Osteocyte (in vitro differentiated cells): ENCODE measurements at regions not wholly inside any gene's neighbourhood (a gene's known extent, or its start where the extent isn't known, plus 50 kb on each side); places are given as distances from the start of the nearest gene placed in this dataset.
A peak's percentile ranks its signal among the peaks of the same experiment; 100 is the strongest.

Source experiments
- DNase-seq: peaks from one replicate; pipeline ENCODE4 v3.0.0; 2021; ENCODE audit warnings: mixed read lengths; ENCODE audit not compliant: unreplicated experiment; ENCODE audit errors: extremely low spot score
- H3K27ac Mint-ChIP-seq: one replicate; pipeline ENCODE4 v1.8.0; 2021; ENCODE audit warnings: mild to moderate bottlenecking, mixed read lengths; ENCODE audit not compliant: unreplicated experiment
- H3K27me3 Mint-ChIP-seq: one replicate; pipeline ENCODE4 v1.8.0; 2021; ENCODE audit warnings: mixed read lengths; ENCODE audit not compliant: unreplicated experiment
- H3K36me3 Mint-ChIP-seq: one replicate; pipeline ENCODE4 v1.8.0; 2021; ENCODE audit warnings: mixed read lengths; ENCODE audit not compliant: unreplicated experiment
- H3K4me1 Mint-ChIP-seq: one replicate; pipeline ENCODE4 v1.8.0; 2021; ENCODE audit warnings: mixed read lengths; ENCODE audit not compliant: unreplicated experiment
- H3K4me3 Mint-ChIP-seq: one replicate; pipeline ENCODE4 v1.8.0; 2021; ENCODE audit warnings: mild to moderate bottlenecking, moderate library complexity, mixed read lengths; ENCODE audit not compliant: unreplicated experiment
- H3K9me3 Mint-ChIP-seq: one replicate; pipeline ENCODE4 v1.8.0; 2021; ENCODE audit warnings: mixed read lengths; ENCODE audit not compliant: unreplicated experiment
- TF ChIP-seq, protein P1 (sequence below): fragments of 200-600 bp; sonication (generic); IDR thresholded peaks from 2 replicates; pipeline ENCODE4 v1.5.0; 2021; ENCODE audit warnings: antibody characterized with exemption, mild to moderate bottlenecking, moderate library complexity

DNA sequence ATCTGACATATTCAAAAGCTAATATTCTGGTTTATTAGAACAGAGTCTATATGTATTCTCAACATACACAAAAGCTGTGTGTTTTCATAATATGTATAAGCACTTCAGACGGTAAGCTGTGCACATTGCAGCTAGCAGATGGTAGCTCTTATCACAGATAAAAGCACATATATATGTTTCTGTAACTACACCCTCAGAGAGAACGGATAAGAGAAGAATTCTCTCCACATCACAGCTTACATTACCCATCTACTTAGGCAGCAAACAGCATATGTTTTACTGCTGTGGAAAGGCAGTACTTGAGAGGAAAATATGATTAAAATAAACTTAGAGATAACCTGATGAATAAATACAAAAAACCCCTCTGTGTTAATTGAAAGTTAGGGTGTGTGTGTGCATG lies 450.9 kb upstream of the ZNF608 start:
- peaks cover 48% of the 10 kb centered on the region for H3K4me1 Mint-ChIP-seq
- H3K4me3 Mint-ChIP-seq, result no peak overlapping the region
- TF ChIP-seq, protein P1, sequence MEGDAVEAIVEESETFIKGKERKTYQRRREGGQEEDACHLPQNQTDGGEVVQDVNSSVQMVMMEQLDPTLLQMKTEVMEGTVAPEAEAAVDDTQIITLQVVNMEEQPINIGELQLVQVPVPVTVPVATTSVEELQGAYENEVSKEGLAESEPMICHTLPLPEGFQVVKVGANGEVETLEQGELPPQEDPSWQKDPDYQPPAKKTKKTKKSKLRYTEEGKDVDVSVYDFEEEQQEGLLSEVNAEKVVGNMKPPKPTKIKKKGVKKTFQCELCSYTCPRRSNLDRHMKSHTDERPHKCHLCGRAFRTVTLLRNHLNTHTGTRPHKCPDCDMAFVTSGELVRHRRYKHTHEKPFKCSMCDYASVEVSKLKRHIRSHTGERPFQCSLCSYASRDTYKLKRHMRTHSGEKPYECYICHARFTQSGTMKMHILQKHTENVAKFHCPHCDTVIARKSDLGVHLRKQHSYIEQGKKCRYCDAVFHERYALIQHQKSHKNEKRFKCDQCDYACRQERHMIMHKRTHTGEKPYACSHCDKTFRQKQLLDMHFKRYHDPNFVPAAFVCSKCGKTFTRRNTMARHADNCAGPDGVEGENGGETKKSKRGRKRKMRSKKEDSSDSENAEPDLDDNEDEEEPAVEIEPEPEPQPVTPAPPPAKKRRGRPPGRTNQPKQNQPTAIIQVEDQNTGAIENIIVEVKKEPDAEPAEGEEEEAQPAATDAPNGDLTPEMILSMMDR, result no peak
- no peaks in the 10 kb centered on the region for H3K36me3 Mint-ChIP-seq
- no peaks in the 10 kb centered on the region for H3K27me3 Mint-ChIP-seq
- no peak for DNase-seq
- no peaks in the 10 kb centered on the region for H3K9me3 Mint-ChIP-seq
- H3K27ac Mint-ChIP-seq, result no peak overlapping the region

DNA sequence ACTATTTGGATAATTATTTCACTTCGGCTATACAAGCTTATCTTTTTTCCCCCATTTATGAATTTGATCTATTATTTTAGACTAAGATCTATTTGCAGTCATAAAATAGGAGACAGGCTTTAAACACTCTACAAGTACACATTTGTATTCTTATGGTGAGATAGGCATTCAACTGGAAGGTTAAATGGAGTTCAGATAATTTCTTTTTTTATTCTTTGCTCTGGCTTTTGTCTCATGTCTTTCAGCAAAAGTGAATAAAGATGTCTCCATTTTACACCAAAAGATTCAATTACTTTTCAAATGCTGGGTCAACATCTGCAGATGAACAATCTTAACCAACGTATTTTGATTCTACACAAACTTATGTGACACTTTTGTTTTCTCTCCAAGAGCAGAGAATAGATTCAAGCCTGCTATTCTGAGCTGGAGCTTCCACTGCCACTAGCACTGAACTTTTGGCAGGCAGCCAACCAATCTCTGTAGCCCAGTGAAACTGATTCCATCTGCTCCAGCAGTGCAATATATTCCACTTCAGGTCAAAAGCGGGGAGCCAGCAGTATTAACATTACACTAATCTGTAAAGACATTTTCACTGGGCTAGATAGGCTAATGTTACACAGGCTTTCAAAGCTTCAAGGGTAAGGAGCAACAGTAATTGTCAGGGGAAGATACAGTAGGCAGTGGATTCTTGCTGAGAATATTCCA lies 452.0 kb upstream of the ZNF608 start:
- peak; percentile 91 for DNase-seq
- H3K9me3 Mint-ChIP-seq, result no peaks in the 10 kb centered on the region
- peak overlapping the region; percentile 16 for H3K27ac Mint-ChIP-seq
- H3K36me3 Mint-ChIP-seq, result no peaks in the 10 kb centered on the region
- no peaks in the 10 kb centered on the region for H3K27me3 Mint-ChIP-seq
- H3K4me3 Mint-ChIP-seq, result no peak overlapping the region
- TF ChIP-seq, protein P1, result no peak
- H3K4me1 Mint-ChIP-seq, result peaks cover 48% of the 10 kb centered on the region

DNA sequence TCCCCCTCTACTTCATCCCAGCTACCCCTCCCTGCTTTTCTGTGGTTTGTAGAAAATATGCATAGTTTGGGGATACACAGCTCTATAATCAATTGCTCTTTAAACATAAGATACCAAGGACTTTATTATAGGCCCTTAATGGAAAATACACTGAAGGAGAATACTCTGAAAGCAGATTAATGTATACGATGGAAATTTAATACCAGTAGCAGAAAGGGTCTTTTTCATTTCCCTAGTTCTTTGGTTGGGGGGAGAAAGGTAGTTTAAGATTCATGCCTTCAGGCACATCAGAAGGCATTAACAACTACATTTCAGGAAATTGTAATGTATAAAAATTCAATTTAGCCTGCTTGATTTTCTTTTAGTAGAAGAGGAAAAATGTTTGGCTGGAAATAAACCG lies 452.9 kb upstream of the ZNF608 start:
- H3K27ac Mint-ChIP-seq, result no peak overlapping the region
- no peaks in the 10 kb centered on the region for H3K36me3 Mint-ChIP-seq
- H3K4me1 Mint-ChIP-seq, result peaks cover 48% of the 10 kb centered on the region

DNA sequence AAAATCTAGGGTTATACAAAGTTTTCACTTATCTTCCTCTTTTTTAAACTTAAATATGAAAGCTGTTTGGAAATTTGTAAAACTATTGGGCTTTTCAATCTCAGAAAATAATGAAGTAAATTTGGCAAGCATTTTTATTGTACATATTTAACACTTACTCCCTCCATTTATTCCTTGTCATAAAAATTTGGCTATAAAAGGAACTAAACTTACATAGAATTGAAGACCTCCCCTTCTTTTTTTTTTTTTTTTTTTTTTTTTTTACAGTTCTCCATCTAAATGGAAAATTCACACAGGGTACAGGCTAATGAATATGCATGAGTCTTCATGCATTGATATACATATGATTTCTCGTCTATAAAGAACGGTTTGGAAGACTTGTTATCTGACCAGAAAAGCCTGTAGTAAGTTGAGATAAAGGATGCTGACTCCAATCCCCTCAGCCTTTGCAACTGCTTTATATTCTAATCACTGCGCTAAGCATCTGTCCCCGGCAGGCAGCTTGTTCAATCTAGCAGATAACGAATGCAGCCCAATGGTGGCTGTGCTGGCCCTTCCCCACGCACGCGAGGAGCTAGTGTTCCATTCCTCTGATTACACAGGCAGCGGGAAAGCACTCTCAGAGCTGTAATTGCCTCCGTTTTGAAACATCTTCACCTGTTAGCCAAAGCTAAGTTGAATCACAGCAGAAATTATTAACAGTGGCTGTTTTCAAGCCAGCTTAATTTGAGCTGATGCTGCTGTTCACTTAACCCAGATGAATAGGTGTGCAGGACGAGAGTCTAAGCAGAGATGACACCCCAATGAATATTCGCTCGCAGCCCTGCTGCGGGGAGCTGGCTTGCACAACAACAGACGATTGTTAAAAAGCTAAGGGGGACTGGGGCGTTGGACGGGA lies 453.8 kb upstream of the ZNF608 start:
- H3K4me1 Mint-ChIP-seq, result peaks cover 48% of the 10 kb centered on the region
- peaks cover 5% of the 10 kb centered on the region for H3K9me3 Mint-ChIP-seq
- H3K36me3 Mint-ChIP-seq, result no peaks in the 10 kb centered on the region
- H3K27ac Mint-ChIP-seq, result no peak overlapping the region
- TF ChIP-seq, protein P1, result no peak
- DNase-seq, result no peak
- peak overlapping the region; percentile 57 for H3K4me3 Mint-ChIP-seq
- H3K27me3 Mint-ChIP-seq, result no peaks in the 10 kb centered on the region

More for the DNA sequence above, 452.9 kb upstream of the ZNF608 start:
- no peak overlapping the region for H3K4me3 Mint-ChIP-seq
- H3K27me3 Mint-ChIP-seq, result no peaks in the 10 kb centered on the region
- peaks cover 5% of the 10 kb centered on the region for H3K9me3 Mint-ChIP-seq
- TF ChIP-seq, protein P1, result no peak
- no peak for DNase-seq

DNA sequence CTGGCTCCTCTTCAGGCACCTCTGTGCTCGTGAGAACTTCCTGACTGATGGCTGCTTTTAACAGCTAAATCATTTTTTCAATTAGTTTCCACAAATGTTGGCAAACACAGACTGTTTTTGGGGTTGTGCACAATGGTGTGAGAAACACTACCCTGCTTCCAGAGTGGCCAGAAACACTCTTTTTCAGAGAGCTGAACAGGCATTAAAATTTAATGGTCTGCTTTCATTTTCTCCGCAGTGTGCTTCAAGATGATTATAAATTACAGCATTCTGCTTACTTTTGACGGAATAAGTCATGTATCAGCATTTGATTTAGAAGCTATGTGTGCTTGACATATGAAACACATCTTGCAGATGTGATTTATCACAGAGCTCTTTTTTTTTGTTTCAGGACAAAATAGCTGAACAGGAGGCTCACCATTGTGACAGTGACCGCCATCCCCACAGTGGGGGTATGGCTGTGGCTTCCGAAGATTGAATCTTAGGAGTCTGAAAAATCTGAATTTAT lies 454.5 kb upstream of the ZNF608 start:
- Mint-ChIP-seq H3K4me1 (peaks cover 48% of the 10 kb centered on the region), H3K27ac (no peak overlapping the region), H3K27me3 (no peaks in the 10 kb centered on the region), H3K4me3 (peak overlapping the region; percentile 57), H3K36me3 (no peaks in the 10 kb centered on the region), H3K9me3 (peaks cover 5% of the 10 kb centered on the region)
- TF ChIP-seq, protein P1, result no peak
- DNase-seq, result no peak
